Smooth muscle cell (in vitro differentiated cells): ENCODE measurements at regions not wholly inside any gene's neighbourhood (a gene's known extent, or its start where the extent isn't known, plus 50 kb on each side); places are given as distances from the start of the nearest gene placed in this dataset.

Experiments used
- DNase-seq: peaks from one replicate; lab custom pipeline; 2025; ENCODE audit not compliant: unreplicated experiment; lab: John Stamatoyannopoulos, UW
- H2AFZ ChIP-seq: fragments of 200-600 bp; sonication (generic); 2 replicates; pipeline ENCODE4 v1.6.0; 2016; ENCODE audit warnings: antibody characterized with exemption, low read depth, mild to moderate bottlenecking
- H3F3A ChIP-seq: fragments of 200-600 bp; sonication (generic); 2 replicates; pipeline ENCODE4 v1.6.0; 2017; ENCODE audit warnings: antibody characterized with exemption, low read depth
- H3K27ac ChIP-seq: fragments of 200-600 bp; sonication (generic); 2 replicates; pipeline ENCODE4 v1.5.1; 2016; ENCODE audit warnings: low read depth, mild to moderate bottlenecking
- H3K27me3 ChIP-seq: fragments of 200-600 bp; sonication (generic); 2 replicates; pipeline ENCODE4 v1.6.1; 2016; ENCODE audit warnings: low read depth, mild to moderate bottlenecking
- H3K36me3 ChIP-seq: fragments of 200-600 bp; sonication (generic); 2 replicates; pipeline ENCODE4 v1.5.1; 2016; ENCODE audit warnings: low read depth
- H3K4me1 ChIP-seq: fragments of 200-600 bp; sonication (generic); 2 replicates; pipeline ENCODE4 v1.5.1; 2016; ENCODE audit warnings: low read depth
- H3K4me2 ChIP-seq: fragments of 200-600 bp; sonication (generic); 2 replicates; pipeline ENCODE4 v1.6.0; 2016; ENCODE audit warnings: mild to moderate bottlenecking
- H3K4me3 ChIP-seq: fragments of 200-600 bp; sonication (generic); 2 replicates; pipeline ENCODE4 v1.5.1; 2016; ENCODE audit warnings: mild to moderate bottlenecking
- H3K79me2 ChIP-seq: fragments of 200-600 bp; sonication (generic); 2 replicates; pipeline ENCODE4 v1.6.0; 2016; ENCODE audit warnings: low read depth, mild to moderate bottlenecking
- H3K9ac ChIP-seq: fragments of 200-600 bp; sonication (generic); 2 replicates; pipeline ENCODE4 v1.6.0; 2016; ENCODE audit warnings: low read depth
- H3K9me3 ChIP-seq: fragments of 200-600 bp; sonication (generic); replicated peaks from 2 replicates; pipeline ENCODE4 v1.5.1; 2016; ENCODE audit warnings: low read depth
- H4K20me1 ChIP-seq: fragments of 200-600 bp; sonication (generic); 2 replicates; pipeline ENCODE4 v1.6.0; 2016; ENCODE audit warnings: low read depth
- CTCF ChIP-seq: fragments of 200-600 bp; sonication (generic); IDR thresholded peaks from 2 replicates; pipeline ENCODE4 v1.5.1; 2017; ENCODE audit warnings: borderline replicate concordance, mild to moderate bottlenecking, antibody characterized with exemption; ENCODE audit not compliant: insufficient read depth, poor library complexity, severe bottlenecking
- whole genome bisulfite sequencing: methylation state at CpG from one replicate; pipeline ENCODE4 v1.1.7; 2016; ENCODE audit warnings: low lambda C conversion rate; 5-methylcytosine and 5-hydroxymethylcytosine counted together

- H3K4me1 ChIP-seq = no peaks in the 10 kb centered on the region
- no peaks in the 10 kb centered on the region for H3K79me2 ChIP-seq
- peak overlapping the region; percentile 79 for H3K27ac ChIP-seq
- 88% methylated on average over 2 of the region's 2 CpGs for WGBS
- no peak for TF ChIP-seq CTCF
- no peak overlapping the region for H2AFZ ChIP-seq
- no peak overlapping the region for H3K4me3 ChIP-seq
- no peaks in the 10 kb centered on the region for H3K9me3 ChIP-seq
- peaks cover 4% of the 10 kb centered on the region for H3F3A ChIP-seq
- no peak overlapping the region for H3K9ac ChIP-seq
- H3K36me3 ChIP-seq = no peaks in the 10 kb centered on the region
- H4K20me1 ChIP-seq = no peaks in the 10 kb centered on the region
- peak overlapping the region; percentile 74 for H3K4me2 ChIP-seq
- DNase-seq = no peak
- no peaks in the 10 kb centered on the region for H3K27me3 ChIP-seq
These were observed 638.9 kb downstream of the SMARCA1 start for GRCh38 chrX:128884430-128884829.

GRCh38 chrX:128883650-128884049, 639.6 kb downstream of the SMARCA1 start:
- Histone ChIP-seq H2AFZ (no peak overlapping the region), H3K4me1 (no peaks in the 10 kb centered on the region), H3K4me2 (no peak overlapping the region), H3K79me2 (no peaks in the 10 kb centered on the region), H3K4me3 (no peak overlapping the region), H3K27me3 (no peaks in the 10 kb centered on the region), H3K27ac (no peak overlapping the region), H3F3A (peaks cover 4% of the 10 kb centered on the region), H4K20me1 (no peaks in the 10 kb centered on the region), H3K36me3 (no peaks in the 10 kb centered on the region), H3K9me3 (no peaks in the 10 kb centered on the region), H3K9ac (no peak overlapping the region)
- WGBS = 82% methylated on average over 3 of the region's 3 CpGs
- no peak for DNase-seq
- no peak for TF ChIP-seq CTCF

GRCh38 chrX:128870361-128870760, 652.9 kb downstream of the SMARCA1 start:
- TF ChIP-seq CTCF = no peak

GRCh38 chrX:128862557-128862956, 660.7 kb downstream of the SMARCA1 start:
- Histone ChIP-seq H3K9ac (no peak overlapping the region), H3F3A (no peaks in the 10 kb centered on the region), H3K4me3 (no peak overlapping the region), H3K4me1 (no peaks in the 10 kb centered on the region), H3K4me2 (no peak overlapping the region), H2AFZ (no peak overlapping the region), H3K27me3 (no peaks in the 10 kb centered on the region), H3K27ac (no peak overlapping the region), H3K9me3 (no peaks in the 10 kb centered on the region), H3K79me2 (no peaks in the 10 kb centered on the region), H3K36me3 (no peaks in the 10 kb centered on the region), H4K20me1 (no peaks in the 10 kb centered on the region)
- WGBS = 79% methylated on average over 2 of the region's 2 CpGs
- no peak for TF ChIP-seq CTCF
- DNase-seq = no peak

More at GRCh38 chrX:128870361-128870760, 652.9 kb downstream of the SMARCA1 start:
- H3K27me3 ChIP-seq = no peaks in the 10 kb centered on the region
- no peak overlapping the region for H3K9ac ChIP-seq
- H3K36me3 ChIP-seq = no peaks in the 10 kb centered on the region
- H3K4me3 ChIP-seq = no peak overlapping the region
- H4K20me1 ChIP-seq = no peaks in the 10 kb centered on the region
- H3K4me1 ChIP-seq = no peaks in the 10 kb centered on the region
- H3K4me2 ChIP-seq = no peak overlapping the region
- no peaks in the 10 kb centered on the region for H3K79me2 ChIP-seq
- H3K27ac ChIP-seq = no peak overlapping the region
- no peak for DNase-seq
- H3F3A ChIP-seq = no peaks in the 10 kb centered on the region
- no peaks in the 10 kb centered on the region for H3K9me3 ChIP-seq
- H2AFZ ChIP-seq = no peak overlapping the region
